ENCODE measurements at regions not wholly inside any gene's neighbourhood (a gene's known extent, or its start where the extent isn't known, plus 50 kb on each side); places are given as distances from the start of the nearest gene placed in this dataset.

DNA sequence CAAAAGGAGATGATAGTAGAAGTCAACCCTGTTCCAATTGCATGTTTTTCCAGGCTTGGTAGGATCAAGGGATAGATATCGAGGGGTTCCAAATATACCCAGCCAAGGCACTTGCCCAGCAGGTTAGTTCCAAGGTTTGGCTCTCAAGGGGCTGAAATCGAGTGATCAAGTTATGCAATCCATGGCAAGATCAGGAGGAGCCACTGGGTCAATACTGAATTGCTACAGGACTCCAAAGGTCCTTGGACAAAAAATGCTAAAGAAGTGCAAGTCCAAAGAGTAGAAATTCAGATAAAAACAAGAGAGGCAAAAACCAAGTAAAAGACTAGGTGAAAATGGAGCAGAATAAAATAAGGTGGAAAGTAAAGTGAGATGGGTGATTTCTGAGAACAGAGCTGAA is 179.1 kb upstream of the RFX3 start:
- Histone ChIP-seq H2BK5ac (ENCODE audit: insufficient read length, low read length) (no peak overlapping the region), H3K79me2 (ENCODE audit: insufficient read depth, low read length) (no peaks in the 10 kb centered on the region)
- no peak overlapping the region for H3K4me3 Mint-ChIP-seq

More for the DNA sequence above, 179.1 kb upstream of the RFX3 start:
- H4K8ac ChIP-seq (replicated peaks; ENCODE audit: insufficient read length, low read depth, low read length), result no peak overlapping the region
- H2BK20ac ChIP-seq (ENCODE audit: low read depth, low read length, poor library complexity, severe bottlenecking), result no peak overlapping the region
- H3K4me2 ChIP-seq (ENCODE audit: insufficient read depth, insufficient read length, low read length), result no peak overlapping the region
- H3K4me1 Mint-ChIP-seq, result no peaks in the 10 kb centered on the region
- no peak overlapping the region for H3K18ac ChIP-seq (ENCODE audit: insufficient read length, low read depth, low read length)
- no peak for DNase-seq
- no peaks in the 10 kb centered on the region; a peak in 1 of 5 replicates for H3K9me3 Mint-ChIP-seq
- no peaks in the 10 kb centered on the region for H3K23me2 ChIP-seq (ENCODE audit: insufficient read length, low read depth, low read length, poor library complexity, severe bottlenecking)
- H3K27me3 ChIP-seq (ENCODE audit: insufficient read depth, low read length), result no peaks in the 10 kb centered on the region
- no peaks in the 10 kb centered on the region for H3K9me3 ChIP-seq (ENCODE audit: control insufficient read depth, low read depth, low read length)
- H2BK120ac ChIP-seq (ENCODE audit: low read depth, low read length, poor library complexity, severe bottlenecking), result no peak overlapping the region
- no peak overlapping the region for H3K56ac ChIP-seq (ENCODE audit: insufficient read length, low read depth, low read length)
- no peak overlapping the region for H4K5ac ChIP-seq (ENCODE audit: insufficient read length, low read depth, low read length)
- no peak overlapping the region for H3K27ac Mint-ChIP-seq
- H3K23ac ChIP-seq (ENCODE audit: insufficient read length, low read depth, low read length), result no peak overlapping the region
- H2AFZ ChIP-seq (ENCODE audit: low read length), result no peak overlapping the region
- no peak overlapping the region for H3K9ac ChIP-seq (ENCODE audit: extremely low read depth, insufficient read length, low read length)
- no peaks in the 10 kb centered on the region for H3K79me1 ChIP-seq (ENCODE audit: insufficient read depth, low read depth, low read length, poor library complexity, severe bottlenecking)
- H3K27ac ChIP-seq (ENCODE audit: insufficient read length, low read depth, low read length), result no peak overlapping the region
- no peak overlapping the region for H2BK15ac ChIP-seq (ENCODE audit: low read depth, low read length)
- no peak overlapping the region for H3K14ac ChIP-seq (ENCODE audit: insufficient read depth, low read length)
- no peak overlapping the region for H3T11ph ChIP-seq (ENCODE audit: low read length)
- H2BK12ac ChIP-seq (ENCODE audit: insufficient read length, low read depth, low read length), result no peak overlapping the region
- no CpG with 5 or more reads among the region's 2 CpGs for WGBS (ENCODE audit: extremely low coverage, insufficient read length, low lambda C conversion rate)
- no peak overlapping the region for H2AK5ac ChIP-seq (ENCODE audit: insufficient read length, low read length)
- TF ChIP-seq, protein P1, sequence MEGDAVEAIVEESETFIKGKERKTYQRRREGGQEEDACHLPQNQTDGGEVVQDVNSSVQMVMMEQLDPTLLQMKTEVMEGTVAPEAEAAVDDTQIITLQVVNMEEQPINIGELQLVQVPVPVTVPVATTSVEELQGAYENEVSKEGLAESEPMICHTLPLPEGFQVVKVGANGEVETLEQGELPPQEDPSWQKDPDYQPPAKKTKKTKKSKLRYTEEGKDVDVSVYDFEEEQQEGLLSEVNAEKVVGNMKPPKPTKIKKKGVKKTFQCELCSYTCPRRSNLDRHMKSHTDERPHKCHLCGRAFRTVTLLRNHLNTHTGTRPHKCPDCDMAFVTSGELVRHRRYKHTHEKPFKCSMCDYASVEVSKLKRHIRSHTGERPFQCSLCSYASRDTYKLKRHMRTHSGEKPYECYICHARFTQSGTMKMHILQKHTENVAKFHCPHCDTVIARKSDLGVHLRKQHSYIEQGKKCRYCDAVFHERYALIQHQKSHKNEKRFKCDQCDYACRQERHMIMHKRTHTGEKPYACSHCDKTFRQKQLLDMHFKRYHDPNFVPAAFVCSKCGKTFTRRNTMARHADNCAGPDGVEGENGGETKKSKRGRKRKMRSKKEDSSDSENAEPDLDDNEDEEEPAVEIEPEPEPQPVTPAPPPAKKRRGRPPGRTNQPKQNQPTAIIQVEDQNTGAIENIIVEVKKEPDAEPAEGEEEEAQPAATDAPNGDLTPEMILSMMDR (conservative IDR thresholded peaks at IDR 0.05), result no peak
- no peak overlapping the region for H4K91ac ChIP-seq (ENCODE audit: insufficient read length, low read depth, low read length)
- H4K20me1 ChIP-seq (ENCODE audit: control insufficient read depth, insufficient read depth, insufficient read length), result no peaks in the 10 kb centered on the region
- no peaks in the 10 kb centered on the region; a peak in 1 of 7 replicates for H3K36me3 Mint-ChIP-seq (ENCODE audit: insufficient read depth in 1 of 3, low read depth in 3 of 3)
- no peak overlapping the region for H3K4ac ChIP-seq (ENCODE audit: low read depth, low read length)
- no peaks in the 10 kb centered on the region for H3K4me1 ChIP-seq (ENCODE audit: insufficient read depth, low read length)
- H3K27me3 Mint-ChIP-seq (ENCODE audit: low read depth), result no peaks in the 10 kb centered on the region

Measured in H9 (cell line).